Osteocyte (in vitro differentiated cells): ENCODE measurements at regions not wholly inside any gene's neighbourhood (a gene's known extent, or its start where the extent isn't known, plus 50 kb on each side); places are given as distances from the start of the nearest gene placed in this dataset.

ENCODE experiments used
- DNase-seq: peaks from one replicate; pipeline ENCODE4 v3.0.0; 2021; ENCODE audit warnings: mixed read lengths; ENCODE audit not compliant: unreplicated experiment; ENCODE audit errors: extremely low spot score
- H3K27ac Mint-ChIP-seq: one replicate; pipeline ENCODE4 v1.8.0; 2021; ENCODE audit warnings: mild to moderate bottlenecking, mixed read lengths; ENCODE audit not compliant: unreplicated experiment
- H3K27me3 Mint-ChIP-seq: one replicate; pipeline ENCODE4 v1.8.0; 2021; ENCODE audit warnings: mixed read lengths; ENCODE audit not compliant: unreplicated experiment
- H3K36me3 Mint-ChIP-seq: one replicate; pipeline ENCODE4 v1.8.0; 2021; ENCODE audit warnings: mixed read lengths; ENCODE audit not compliant: unreplicated experiment
- H3K4me1 Mint-ChIP-seq: one replicate; pipeline ENCODE4 v1.8.0; 2021; ENCODE audit warnings: mixed read lengths; ENCODE audit not compliant: unreplicated experiment
- H3K4me3 Mint-ChIP-seq: one replicate; pipeline ENCODE4 v1.8.0; 2021; ENCODE audit warnings: mild to moderate bottlenecking, moderate library complexity, mixed read lengths; ENCODE audit not compliant: unreplicated experiment
- H3K9me3 Mint-ChIP-seq: one replicate; pipeline ENCODE4 v1.8.0; 2021; ENCODE audit warnings: mixed read lengths; ENCODE audit not compliant: unreplicated experiment
- CTCF ChIP-seq: fragments of 200-600 bp; sonication (generic); IDR thresholded peaks from 2 replicates; pipeline ENCODE4 v1.5.0; 2021; ENCODE audit warnings: antibody characterized with exemption, mild to moderate bottlenecking, moderate library complexity

GRCh38 chr1:68551459-68551858, 54.6 kb upstream of the DEPDC1 start:
- peaks cover 12% of the 10 kb centered on the region for H3K27me3 Mint-ChIP-seq
- H3K4me3 Mint-ChIP-seq = no peak overlapping the region
- H3K36me3 Mint-ChIP-seq = no peaks in the 10 kb centered on the region
- H3K9me3 Mint-ChIP-seq = peaks cover 7% of the 10 kb centered on the region
- no peak for TF ChIP-seq CTCF
- no peak overlapping the region for H3K27ac Mint-ChIP-seq
- no peak for DNase-seq
- no peaks in the 10 kb centered on the region for H3K4me1 Mint-ChIP-seq

- no peak for DNase-seq
- H3K9me3 Mint-ChIP-seq = no peaks in the 10 kb centered on the region
- peaks cover 33% of the 10 kb centered on the region for H3K27me3 Mint-ChIP-seq
- no peaks in the 10 kb centered on the region for H3K4me1 Mint-ChIP-seq
- no peak for TF ChIP-seq CTCF
- no peak overlapping the region for H3K4me3 Mint-ChIP-seq
- H3K27ac Mint-ChIP-seq = no peak overlapping the region
- H3K36me3 Mint-ChIP-seq = no peaks in the 10 kb centered on the region
Measured at GRCh38 chr1:68558321-68559026, 61.6 kb upstream of the DEPDC1 start.

GRCh38 chr1:68565923-68566322, 69.0 kb upstream of the DEPDC1 start:
- H3K27ac Mint-ChIP-seq = no peak overlapping the region
- TF ChIP-seq CTCF = no peak
- no peaks in the 10 kb centered on the region for H3K9me3 Mint-ChIP-seq
- no peak overlapping the region for H3K4me3 Mint-ChIP-seq
- H3K4me1 Mint-ChIP-seq = no peaks in the 10 kb centered on the region
- DNase-seq = no peak
- peaks cover 29% of the 10 kb centered on the region for H3K27me3 Mint-ChIP-seq
- no peaks in the 10 kb centered on the region for H3K36me3 Mint-ChIP-seq

GRCh38 chr1:68570871-68571270, 74.0 kb upstream of the DEPDC1 start:
- peaks cover 16% of the 10 kb centered on the region for H3K27me3 Mint-ChIP-seq
- H3K4me3 Mint-ChIP-seq = no peak overlapping the region
- H3K4me1 Mint-ChIP-seq = no peaks in the 10 kb centered on the region
- no peak overlapping the region for H3K27ac Mint-ChIP-seq
- TF ChIP-seq CTCF = no peak
- no peaks in the 10 kb centered on the region for H3K9me3 Mint-ChIP-seq
- no peak for DNase-seq
- no peaks in the 10 kb centered on the region for H3K36me3 Mint-ChIP-seq

GRCh38 chr1:68571454-68572235, 74.8 kb upstream of the DEPDC1 start:
- H3K27ac Mint-ChIP-seq = no peak overlapping the region
- no peak for TF ChIP-seq CTCF
- no peak overlapping the region for H3K4me3 Mint-ChIP-seq

More at GRCh38 chr1:68571454-68572235, 74.8 kb upstream of the DEPDC1 start:
- Mint-ChIP-seq H3K27me3 (peaks cover 12% of the 10 kb centered on the region), H3K4me1 (no peaks in the 10 kb centered on the region), H3K36me3 (no peaks in the 10 kb centered on the region), H3K9me3 (no peaks in the 10 kb centered on the region)
- no peak for DNase-seq
